Fibroblast of the conjunctiva (primary cell): ENCODE measurements at regions not wholly inside any gene's neighbourhood (a gene's known extent, or its start where the extent isn't known, plus 50 kb on each side); places are given as distances from the start of the nearest gene placed in this dataset.
A peak's percentile ranks its signal among the peaks of the same experiment; 100 is the strongest.

Experiments used
- DNase-seq: peaks from one replicate; pipeline ENCODE4 v3.0.0-alpha.2; 2010; ENCODE audit warnings: low read depth

GRCh38 chr17:83144421-83145357 is 65.3 kb downstream of the METRNL start:
- DNase-seq: peak; percentile 84

DNA sequence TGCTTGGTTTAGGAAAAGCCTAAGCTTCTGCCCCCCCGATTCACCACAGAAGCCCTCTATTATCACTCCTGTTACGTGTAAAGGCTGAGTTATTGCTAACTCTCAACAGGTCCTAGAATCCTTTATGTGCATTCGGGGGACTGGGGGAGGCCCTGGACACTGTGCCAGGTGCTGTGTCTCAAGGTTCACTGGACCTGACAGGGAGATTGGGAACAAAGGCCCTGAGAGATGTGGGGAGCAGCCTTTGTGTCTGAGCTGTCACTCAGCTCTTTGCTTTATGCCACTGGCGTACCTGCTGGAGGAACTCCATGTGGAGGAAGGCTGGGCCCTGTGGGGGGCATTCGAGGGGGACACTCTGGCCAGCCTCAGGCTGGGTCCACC is 65.9 kb downstream of the METRNL start:
- DNase-seq: no peak

DNA sequence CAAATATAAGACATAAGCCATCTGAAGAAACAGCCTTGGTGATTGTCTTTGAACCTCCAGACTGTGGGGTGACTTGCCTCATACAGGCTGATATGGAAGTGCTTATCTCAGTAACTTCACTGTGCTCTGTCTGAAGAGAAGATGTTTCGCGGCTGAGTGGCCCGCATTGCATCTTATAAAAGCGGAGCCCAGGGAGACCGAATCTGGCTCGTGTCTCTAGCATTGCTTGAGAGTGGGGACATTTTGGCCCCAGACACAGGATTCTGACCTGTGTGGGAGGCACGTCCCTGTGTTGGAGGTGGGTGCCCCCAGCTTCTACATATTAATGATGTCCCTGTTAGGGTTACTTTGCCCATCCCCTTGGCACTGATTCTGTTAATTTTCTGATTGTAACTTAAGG is 66.4 kb downstream of the METRNL start:
- DNase-seq: no peak

DNA sequence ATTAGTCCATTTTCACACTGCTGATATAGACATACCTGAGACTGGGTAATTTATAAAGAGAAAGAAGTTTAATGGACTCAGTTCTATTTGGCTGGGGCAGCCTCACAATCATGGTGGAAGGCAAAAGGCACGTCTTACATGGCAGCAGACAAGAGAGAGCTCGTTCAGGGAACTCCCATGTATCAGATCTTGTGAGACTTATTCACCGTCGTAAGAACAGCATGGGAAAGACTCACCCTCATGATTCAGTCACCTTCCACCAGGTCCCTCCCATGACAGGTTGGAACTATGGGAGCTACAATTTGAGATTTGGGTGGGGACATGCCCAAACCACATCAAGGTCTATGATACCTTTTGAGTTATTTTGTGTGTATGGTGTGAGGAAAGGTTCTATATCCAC is 66.9 kb downstream of the METRNL start:
- no peak for DNase-seq

GRCh38 chr17:83147280-83147679 is 67.9 kb downstream of the METRNL start:
- DNase-seq: no peak

DNA sequence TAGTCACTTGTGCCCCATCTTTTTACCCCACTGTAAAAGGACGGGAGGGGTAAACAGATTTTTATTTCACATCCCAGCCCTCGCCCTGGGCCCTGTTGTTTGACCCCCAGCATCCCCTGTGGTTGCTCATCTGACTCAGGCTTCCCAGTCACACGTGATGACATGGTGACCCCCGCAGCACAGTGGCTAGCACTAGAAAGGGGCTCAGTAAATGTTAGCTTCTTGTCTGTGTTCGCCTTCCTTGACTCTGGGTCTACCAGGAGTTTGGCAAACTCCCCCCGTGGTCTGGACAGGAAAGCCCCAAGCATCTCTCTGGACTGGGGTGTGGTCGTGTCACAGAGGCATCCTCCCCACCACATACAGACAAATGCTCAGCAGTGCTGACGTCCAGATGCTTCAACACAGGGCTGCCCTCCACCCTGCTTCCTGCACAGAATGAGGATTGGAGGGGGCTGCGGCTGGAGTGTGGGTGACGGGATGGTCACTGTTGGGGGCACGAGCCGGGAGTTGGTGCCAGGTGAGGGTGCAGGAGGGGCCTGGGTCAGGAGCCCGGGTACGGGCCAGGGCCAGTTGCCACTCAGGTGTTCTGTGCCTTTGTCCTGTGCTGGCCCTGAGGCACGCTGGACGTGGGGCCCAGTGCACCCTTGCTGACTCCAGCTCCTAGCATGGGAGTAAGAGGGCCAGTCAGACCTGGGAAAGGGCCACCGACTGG is 69.1 kb downstream of the METRNL start:
- no peak for DNase-seq

GRCh38 chr17:83149029-83149725 is 69.8 kb downstream of the METRNL start:
- DNase-seq: no peak

GRCh38 chr17:83149761-83150251 is 70.4 kb downstream of the METRNL start:
- DNase-seq: no peak

GRCh38 chr17:83150369-83151055 is 71.1 kb downstream of the METRNL start:
- no peak for DNase-seq

DNA sequence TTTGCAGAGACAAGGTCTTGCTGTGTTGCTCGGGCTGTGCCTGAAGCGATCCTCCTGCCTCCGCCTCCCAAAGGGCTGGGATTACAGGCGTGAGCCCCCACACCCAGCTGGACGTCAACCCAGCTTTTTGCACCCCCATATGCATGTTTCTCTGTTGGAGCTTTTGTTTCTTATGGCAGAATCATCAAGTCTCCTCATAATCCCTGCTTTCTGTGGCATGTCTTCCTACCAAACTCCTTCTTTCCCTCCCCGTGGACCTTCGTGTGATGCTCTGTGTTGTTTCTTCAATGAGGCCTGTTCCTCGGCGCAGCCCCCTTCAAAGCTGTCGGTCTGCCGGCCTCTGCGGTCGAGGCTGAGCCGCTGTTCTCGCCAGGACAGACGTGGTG is 71.6 kb downstream of the METRNL start:
- no peak for DNase-seq

DNA sequence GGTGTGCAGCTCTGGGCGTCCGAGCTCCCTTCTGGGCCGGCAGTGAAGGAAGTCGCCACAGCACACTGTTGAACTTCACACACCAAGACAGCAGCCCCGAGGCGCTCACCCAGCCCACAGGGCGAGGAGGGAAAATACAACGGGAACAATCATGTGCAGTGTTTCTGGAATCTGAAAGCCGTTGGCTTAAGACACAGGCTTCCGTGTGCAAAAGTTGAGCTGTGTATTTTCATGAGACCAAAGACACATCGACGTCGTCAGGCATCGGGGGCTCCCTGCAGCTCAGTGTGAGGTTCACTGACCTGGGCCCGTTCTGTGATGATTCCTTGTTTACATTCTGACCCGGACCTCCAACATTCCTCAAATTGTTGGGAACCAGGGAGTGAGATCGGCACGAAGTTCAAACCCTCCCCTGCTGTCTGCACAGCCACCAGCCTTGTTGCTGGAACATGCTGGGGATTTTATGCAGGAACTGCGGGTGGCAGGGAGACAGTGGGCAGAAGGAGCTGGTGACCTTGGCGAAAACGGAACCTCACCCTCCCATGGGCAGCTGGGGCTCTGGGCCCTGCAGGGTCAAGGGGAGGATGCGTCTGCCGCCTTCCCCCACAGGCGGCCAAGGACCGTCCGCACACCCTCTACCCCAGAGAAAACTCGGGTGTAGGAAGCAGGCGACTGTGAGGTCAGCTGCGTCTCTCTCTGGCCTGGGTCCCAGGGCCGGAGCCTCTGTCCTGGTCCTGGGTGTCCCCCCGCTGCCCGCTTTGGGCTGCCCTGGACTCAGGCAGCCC is 72.2 kb downstream of the METRNL start:
- DNase-seq: no peak

- DNase-seq: no peak
These were observed 72.9 kb downstream of the METRNL start for GRCh38 chr17:83152227-83152744.

DNA sequence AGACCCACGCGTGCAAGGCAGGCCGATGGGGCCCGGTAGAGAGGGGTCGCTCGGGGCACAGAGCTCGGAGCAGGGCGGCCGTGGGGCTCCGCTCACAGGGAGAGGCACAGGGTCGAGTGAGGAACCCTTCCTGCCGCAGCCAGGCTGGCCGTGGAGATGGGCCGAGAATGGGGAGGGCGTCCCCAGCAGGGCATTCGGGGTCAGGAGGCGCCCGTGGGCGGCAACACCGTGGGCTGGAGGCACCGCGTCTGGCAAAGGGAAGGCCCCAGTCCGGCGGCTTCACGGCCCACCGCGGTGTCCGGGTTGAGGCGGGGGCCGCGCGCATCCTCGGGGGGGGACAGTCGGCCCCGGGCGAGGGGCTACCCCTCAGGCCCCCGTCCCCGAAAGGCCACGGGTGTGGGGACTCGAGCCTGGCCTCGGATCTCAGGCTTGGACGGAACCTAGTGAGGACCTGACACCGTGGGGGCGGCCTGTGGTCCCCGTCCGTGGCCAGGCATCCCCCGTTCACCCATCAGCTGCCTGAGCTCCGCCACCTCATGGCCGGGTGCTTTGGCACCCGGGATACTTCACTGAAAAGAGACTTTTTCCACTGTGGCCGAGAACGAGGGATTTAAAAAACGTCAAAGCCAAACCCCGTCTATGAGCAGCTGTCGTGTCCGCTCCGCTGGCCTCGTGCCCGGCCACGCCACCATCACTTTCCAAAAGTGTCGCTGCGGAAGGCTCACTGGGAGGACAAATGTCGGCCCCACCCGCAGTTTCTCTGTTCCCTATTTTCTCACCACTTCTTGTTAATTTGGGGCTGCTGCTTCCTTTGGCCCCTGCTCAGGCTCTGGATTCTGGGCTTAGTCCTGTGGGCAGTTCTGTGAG is 73.6 kb downstream of the METRNL start:
- DNase-seq: no peak

- DNase-seq: no peak
These were observed 74.4 kb downstream of the METRNL start for GRCh38 chr17:83153681-83154310.

- no peak for DNase-seq
These were observed 75.1 kb downstream of the METRNL start for GRCh38 chr17:83154311-83155127.

- DNase-seq: peak; percentile 23
These were observed 76.0 kb downstream of the METRNL start for GRCh38 chr17:83155128-83156121.

GRCh38 chr17:83156408-83156807 is 77.0 kb downstream of the METRNL start:
- DNase-seq: no peak
